Activated T-cell treated with anti-CD3 and anti-CD28 coated beads for 24 hours (primary cell): ENCODE measurements at regions not wholly inside any gene's neighbourhood (a gene's known extent, or its start where the extent isn't known, plus 50 kb on each side); places are given as distances from the start of the nearest gene placed in this dataset.

Experiments used
- DNase-seq: peaks from one replicate; pipeline ENCODE4 v3.0.0-alpha.2; 2020; ENCODE audit warnings: low read depth

DNA sequence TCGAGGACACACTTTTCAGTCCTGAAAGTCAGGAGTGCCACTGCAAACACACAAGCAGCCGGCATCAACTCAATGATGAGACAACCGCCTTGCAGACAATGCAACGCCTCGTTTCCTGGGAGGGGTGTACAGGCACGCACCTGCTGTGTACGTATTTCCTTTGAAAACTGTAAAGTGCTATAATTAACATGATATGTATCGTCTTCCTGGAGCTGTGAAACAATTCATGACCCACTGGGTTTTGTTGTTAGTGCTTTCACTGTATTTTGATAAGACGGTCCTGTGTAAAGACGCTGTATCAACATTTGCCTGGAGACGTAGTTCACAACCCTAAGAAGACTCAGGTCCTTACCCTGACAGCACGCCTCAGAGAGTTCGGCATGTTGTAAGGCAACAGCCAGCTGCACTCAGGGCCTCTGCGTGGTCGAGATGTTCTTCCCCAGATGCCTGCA is 105.7 kb upstream of the ANO1 start:
- DNase-seq = no peak

GRCh38 chr11:69974528-69974927 is 103.6 kb upstream of the ANO1 start:
- DNase-seq = no peak

DNA sequence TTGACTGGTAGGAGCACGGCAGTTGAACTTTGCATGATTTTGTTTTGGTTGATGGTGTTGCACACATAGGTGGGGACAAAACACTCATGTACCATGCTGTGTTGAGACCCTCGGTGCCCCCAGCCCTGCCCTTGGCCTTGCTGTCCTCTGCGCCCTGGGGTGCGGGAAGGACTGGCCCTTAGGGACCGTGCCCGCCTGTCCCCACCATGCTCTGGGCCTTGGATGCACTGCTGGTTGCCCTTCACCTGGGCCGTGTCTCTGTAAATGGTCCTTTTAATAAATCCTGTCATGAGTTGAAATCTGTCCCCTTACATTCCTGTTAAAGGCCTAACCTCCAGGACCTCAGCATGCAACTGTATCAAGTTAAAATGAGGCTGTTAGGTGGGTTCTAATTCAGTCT is 102.3 kb upstream of the ANO1 start:
- DNase-seq = no peak

GRCh38 chr11:69976794-69977193 is 101.3 kb upstream of the ANO1 start:
- no peak for DNase-seq

DNA sequence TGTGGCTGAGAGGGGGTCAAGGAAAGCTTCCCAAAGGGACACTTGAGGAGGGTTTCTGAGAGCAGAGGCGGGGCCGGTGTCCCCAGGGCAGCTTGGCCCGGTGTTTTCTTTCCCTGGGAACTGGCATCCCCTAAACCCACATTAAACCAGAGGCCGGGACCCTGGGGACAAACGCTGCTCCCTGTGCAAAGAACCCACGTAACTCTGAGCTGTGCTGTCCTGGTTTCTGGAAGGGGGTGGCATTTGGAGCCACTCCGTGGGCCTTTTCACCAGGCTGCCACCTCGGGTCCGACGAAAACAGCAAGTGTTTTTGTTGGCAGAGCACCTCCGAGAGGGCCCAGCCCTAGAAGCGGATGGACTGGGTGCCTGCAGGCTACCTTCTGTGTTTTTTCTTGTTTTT is 100.2 kb upstream of the ANO1 start:
- no peak for DNase-seq

DNA sequence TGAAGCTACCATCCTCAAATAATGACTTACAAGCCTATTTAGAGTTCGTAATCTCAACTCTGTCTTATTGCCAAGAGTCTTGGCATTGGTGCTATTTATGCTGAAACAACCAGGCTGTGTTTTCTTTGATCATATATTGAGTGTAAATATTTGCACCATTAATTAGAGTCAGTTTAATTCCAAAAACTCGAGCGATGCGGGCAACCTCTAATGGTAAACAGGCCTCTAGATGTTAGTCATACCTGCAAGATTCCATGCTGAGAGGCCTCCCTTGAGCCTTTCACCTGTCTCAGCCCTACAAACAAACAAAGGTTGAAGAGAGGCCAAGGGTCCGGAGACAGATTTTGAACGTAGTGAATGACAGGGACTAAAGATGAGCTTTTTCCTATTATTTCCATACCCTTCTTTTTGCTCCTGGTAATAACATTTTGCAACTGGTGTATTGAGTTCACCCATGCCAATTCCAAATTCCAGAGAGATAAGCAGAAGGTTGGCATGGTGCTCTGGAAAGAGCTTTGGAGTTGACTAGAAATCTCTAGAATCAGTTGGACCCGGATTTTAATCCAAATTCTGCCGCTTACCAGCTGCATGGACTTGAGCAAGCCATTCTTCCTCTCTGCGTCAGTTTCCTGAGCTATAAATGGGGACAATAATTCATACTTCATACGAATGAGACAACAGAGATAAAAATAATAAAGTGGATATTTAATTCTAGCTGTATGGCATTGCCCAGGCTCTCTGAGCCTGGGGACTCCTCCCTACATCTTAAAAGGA is 99.1 kb upstream of the ANO1 start:
- no peak for DNase-seq

DNA sequence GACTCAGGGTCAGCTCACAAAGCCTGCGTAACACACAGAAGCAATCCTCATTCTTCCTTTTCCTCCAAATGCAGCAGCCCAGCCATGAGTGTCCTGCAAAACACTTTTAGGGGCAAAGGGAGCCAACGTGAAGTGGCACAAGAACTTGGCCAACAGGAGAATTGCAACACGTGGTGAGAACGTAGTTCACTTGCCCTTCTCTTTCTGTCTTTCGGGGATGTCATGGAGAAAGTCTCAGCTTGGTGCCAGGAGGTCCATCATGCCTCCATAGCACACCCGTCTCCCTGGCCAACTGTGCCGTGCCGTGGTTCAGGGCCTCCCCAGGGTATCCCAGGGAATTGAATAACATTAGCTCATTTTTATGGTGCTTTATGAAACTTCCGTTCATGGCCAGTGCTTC is 98.5 kb upstream of the ANO1 start:
- no peak for DNase-seq

- DNase-seq = no peak
These were observed 96.9 kb upstream of the ANO1 start for GRCh38 chr11:69981119-69981784.

DNA sequence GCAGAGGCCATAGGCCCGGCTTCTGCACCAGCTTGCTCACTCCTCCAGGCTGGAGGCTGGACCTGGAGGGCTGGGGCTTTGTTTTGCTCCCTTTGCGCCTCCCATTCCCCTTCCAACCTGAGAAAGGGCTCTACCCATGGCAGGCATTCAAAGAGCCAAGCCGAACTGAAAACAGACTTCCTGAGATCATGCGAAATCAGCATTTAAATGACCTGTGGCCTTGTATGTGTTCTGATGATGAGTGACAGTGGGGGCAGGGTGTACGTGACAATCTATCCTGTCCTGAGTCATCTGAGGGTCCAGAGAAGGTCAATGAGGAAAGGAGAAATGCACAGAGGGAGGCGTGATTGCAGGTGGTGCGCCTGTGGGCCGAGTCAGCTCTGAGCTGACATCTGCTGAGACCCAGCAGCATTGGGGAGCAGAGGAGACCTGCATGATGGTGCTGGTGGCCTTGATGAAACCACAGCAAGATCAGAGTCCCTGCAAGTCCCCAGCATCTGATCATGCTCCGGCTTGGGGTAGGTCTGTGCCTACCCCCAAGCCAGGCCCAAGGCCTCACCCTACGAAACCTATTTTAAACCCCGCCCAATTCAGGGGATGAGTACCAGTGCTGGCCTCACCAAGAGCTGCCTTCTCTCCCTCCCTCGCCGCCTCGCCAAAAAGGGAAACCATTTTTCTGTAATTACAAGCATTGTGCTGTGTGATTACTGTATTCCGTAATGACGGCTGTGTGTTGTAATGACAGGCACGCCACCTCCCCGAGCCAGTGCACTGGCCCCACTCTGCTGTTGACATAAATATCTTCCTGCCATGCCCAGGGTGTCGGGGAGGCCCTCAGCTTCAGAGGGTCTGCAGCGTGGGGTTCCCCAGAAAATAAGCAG is 95.2 kb upstream of the ANO1 start:
- DNase-seq = no peak

- no peak for DNase-seq
These were observed 94.6 kb upstream of the ANO1 start for GRCh38 chr11:69983571-69983877.

DNA sequence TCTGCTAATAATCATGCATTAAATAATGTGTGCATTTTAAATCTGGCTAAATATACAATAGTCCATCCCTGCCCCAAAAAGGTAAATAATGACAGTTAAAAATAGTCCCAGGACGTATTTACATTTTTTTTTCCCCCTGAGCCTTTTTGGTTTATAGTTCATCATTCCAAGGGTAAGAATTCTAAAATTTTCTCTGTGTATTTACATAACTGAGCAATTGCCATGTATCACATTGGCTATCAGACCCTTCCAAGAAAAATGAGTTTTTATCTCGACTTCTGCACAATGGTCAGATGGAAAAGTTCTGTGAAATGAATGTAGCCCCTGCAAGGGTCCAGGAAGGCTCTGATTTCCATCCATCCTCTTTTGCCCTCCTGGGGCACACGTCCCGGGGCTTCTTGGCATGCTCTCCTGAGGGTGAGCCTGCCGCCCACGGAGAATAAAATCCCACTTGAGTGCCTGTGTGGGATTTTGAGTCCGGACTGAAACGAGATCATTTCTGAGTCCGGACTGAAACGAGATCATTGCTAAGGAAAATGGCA is 94.1 kb upstream of the ANO1 start:
- DNase-seq = no peak

DNA sequence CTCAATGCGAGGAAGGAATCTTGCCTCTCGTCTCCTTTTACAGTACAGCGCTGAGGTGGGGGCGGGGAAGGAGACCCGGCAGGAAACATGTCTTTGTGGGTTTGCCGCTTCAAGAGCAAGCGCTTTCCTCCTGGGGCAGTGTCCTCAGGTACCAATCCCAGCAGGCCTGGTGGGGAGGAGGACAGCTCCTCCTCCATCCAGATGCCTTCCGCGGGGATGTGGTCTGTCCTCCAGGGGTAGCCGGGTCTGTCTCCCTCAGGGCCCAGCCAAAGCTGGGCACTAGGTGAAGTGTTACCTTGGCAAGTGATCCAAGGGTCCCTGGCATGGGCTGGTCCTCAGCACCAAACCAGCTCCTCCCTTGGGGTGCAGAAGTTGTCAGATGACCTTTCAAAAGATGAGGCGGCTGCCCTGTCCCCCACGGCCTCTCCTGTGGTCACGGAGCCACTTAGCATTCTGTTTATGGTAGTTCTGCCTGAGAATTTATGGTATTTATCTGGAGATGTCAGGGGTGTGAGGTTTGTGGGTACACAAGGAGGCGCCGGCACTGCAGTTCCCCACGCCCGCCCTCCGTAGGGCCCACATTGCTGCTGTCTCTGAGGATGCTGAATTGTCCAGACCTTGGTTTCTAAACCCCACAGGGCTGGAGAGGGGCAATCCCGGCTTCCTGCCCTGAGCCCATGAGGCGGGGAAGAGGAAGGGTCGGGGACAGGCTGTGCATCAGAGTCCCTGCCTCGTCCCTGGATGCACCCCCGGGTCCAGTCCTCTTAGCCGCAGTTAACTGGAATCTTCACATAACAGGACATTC is 93.5 kb upstream of the ANO1 start:
- no peak for DNase-seq

DNA sequence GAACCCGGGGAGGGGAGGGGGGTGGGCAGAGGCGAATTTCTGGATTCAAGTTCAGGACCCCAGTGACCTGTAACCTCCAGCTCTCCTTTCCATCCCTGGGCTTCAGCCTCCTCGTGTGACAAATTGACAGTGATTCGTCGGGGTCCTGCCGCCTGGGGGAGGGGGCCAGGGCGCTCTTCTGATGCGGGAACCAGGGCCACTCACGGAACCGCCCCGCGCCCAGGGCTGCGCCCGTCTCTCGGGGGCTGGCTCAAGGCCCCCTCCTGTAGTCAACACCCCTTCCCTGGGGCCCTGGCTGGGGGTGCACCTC is 92.8 kb upstream of the ANO1 start:
- no peak for DNase-seq

DNA sequence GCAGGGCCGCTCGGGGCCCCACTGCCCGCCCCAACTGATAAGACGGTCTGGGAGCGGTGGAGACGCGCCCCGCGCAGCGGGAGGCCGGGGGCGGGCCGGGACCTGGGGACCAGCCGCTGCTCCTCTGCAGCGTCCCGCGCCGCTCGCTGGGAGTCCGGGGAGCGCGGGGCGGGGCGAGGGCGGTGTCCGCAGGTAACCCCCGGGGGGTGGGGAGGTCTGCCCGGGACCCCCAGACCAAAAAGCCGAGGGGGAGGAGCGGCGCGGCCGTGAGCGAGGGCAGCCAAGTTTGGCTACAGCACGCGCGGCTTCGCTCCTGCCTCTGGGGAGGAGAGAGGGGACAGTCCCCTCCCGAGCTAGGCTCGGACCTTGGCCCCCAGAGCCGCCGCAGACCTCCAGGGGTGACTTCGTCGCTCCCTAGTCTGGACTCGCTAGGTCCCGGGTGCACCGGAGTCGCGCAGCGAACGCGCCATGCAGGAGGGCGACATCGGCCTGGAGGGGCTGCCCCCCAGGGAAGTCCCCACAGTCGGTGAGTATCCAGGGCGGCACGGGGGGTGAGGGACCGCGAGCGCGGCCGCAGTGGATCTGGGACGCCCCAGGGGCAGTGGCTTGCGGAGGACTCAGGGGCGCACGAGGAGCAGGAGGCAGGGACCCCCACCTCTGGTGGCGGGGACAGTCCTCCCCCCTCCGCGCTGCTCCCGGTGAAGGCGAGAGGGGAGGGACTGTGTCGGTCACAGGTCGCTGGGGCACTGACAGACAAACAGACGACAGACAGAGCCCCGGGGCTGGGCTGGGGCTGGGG is 92.3 kb upstream of the ANO1 start:
- DNase-seq = no peak

GRCh38 chr11:69986440-69986787 is 91.7 kb upstream of the ANO1 start:
- DNase-seq = no peak

- no peak for DNase-seq
These were observed 91.3 kb upstream of the ANO1 start for GRCh38 chr11:69986830-69987229.

DNA sequence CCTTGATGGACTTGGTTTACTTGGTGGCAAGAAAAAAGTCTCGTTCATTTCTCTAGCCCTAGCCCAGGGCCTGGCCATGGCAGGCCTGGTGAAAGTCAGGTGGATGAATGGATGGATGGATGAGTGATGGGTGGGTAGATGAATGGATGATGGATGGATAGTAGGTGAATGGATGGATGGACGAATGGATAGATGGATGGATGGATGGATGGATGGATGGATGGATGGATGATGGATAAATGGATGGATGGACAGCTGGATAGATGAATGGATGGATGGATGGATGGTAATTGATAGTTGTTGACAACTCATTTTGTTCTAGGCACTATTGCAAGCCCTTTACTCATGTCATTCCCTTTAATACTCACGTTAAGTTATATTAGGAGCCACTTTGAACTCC is 86.1 kb upstream of the ANO1 start:
- DNase-seq = no peak

DNA sequence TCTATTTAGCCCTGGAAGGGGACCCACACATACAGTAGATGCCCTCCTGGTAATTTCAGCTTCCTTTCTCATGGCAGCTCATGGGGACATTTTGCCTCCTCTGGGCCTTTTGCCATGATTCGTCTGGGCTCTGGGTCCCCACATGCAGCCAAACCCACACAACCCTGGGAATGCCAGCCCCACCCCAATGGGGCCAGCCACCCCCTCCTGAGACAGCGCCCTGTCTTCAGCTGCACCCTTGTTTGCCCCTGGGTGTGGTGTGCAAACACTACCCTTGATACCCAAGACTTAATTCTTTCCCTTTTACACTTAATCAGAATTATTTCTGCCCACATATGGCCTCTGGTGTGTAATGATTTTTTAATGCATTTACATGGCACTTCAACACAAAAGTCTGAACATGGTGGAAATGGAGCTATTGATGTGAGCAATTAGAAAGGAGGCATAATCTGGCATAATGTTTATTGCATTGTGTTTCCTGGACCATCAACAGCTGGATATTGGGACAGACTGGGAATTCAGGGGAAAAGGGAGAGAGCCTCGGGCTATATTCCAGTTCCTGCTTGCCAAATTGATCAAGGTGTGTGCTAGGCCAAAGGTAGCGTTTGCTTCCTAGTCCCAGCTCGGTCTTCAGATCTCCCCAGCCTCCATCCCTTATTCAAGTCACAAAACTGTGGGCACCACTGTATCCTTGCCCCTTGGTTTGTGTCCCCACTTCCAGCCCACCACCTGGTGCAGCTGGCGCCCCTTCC is 85.0 kb upstream of the ANO1 start:
- DNase-seq = no peak

DNA sequence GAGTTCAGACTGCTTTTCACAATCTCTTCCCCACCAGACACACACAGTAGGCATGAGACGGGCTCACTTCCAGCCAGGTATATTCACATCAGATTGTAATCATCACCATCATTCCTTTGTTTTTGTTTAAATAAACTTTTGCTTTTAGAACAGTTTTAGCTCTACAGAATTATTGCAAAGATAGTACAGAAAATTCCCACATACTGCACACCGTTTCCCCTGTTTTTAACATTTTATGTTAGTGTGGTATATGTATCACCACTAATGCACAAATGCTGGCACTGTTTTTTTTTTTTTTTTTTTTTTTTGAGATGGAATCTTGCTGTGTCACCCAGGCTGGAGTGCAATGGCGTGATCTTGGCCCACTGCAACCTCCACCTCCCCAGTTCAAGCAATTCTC is 83.3 kb upstream of the ANO1 start:
- no peak for DNase-seq

- no peak for DNase-seq
These were observed 82.4 kb upstream of the ANO1 start for GRCh38 chr11:69995697-69996096.

DNA sequence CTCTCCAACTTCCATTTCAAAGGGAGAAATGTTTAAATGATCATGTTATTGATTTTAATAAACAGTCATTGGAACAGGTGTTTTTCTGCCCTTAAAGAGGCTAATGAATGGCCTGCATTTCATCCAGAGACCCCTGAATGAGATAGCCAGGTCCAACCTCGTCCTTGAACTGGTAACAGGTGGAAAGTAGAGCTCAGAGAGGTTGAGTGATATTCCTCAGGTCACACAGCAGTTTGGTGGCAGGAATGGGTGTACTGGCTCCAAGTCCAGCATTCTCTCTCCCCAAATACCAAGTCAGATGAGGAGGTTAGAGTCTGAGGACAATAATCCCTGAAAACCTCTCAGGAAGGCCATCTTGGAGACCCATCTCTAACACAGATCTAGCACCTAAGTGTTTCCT is 81.7 kb upstream of the ANO1 start:
- no peak for DNase-seq
